Osteocyte (in vitro differentiated cells): ENCODE measurements at regions not wholly inside any gene's neighbourhood (a gene's known extent, or its start where the extent isn't known, plus 50 kb on each side); places are given as distances from the start of the nearest gene placed in this dataset.

Experiments
- DNase-seq: peaks from one replicate; pipeline ENCODE4 v3.0.0; 2021; ENCODE audit warnings: mixed read lengths; ENCODE audit not compliant: unreplicated experiment; ENCODE audit errors: extremely low spot score
- H3K27ac Mint-ChIP-seq: one replicate; pipeline ENCODE4 v1.8.0; 2021; ENCODE audit warnings: mild to moderate bottlenecking, mixed read lengths; ENCODE audit not compliant: unreplicated experiment
- H3K27me3 Mint-ChIP-seq: one replicate; pipeline ENCODE4 v1.8.0; 2021; ENCODE audit warnings: mixed read lengths; ENCODE audit not compliant: unreplicated experiment
- H3K36me3 Mint-ChIP-seq: one replicate; pipeline ENCODE4 v1.8.0; 2021; ENCODE audit warnings: mixed read lengths; ENCODE audit not compliant: unreplicated experiment
- H3K4me1 Mint-ChIP-seq: one replicate; pipeline ENCODE4 v1.8.0; 2021; ENCODE audit warnings: mixed read lengths; ENCODE audit not compliant: unreplicated experiment
- H3K4me3 Mint-ChIP-seq: one replicate; pipeline ENCODE4 v1.8.0; 2021; ENCODE audit warnings: mild to moderate bottlenecking, moderate library complexity, mixed read lengths; ENCODE audit not compliant: unreplicated experiment
- H3K9me3 Mint-ChIP-seq: one replicate; pipeline ENCODE4 v1.8.0; 2021; ENCODE audit warnings: mixed read lengths; ENCODE audit not compliant: unreplicated experiment
- CTCF ChIP-seq: fragments of 200-600 bp; sonication (generic); IDR thresholded peaks from 2 replicates; pipeline ENCODE4 v1.5.0; 2021; ENCODE audit warnings: antibody characterized with exemption, mild to moderate bottlenecking, moderate library complexity

DNA sequence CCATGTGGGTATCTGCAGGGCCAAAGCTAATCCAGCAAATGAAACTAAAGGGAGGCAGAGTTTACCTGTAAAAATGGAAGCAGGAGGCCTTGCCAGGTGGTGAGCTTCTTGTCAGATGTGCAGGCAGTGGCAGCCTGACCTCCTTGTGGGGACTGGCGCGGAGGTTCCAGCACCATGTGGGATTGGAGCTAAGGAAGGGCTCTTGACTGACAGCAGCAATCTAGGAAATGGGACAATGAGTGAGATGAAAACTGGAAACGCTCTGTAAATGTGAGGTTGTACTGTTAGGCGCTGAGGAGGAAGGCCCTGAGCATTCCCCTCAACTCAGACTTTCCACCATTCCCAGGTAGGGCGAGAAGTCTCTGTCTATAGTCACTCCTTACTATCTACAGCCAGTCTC lies 81.8 kb upstream of the ARMC2 start:
- H3K4me1 Mint-ChIP-seq, result no peaks in the 10 kb centered on the region
- no peaks in the 10 kb centered on the region for H3K9me3 Mint-ChIP-seq
- H3K27me3 Mint-ChIP-seq, result peaks cover 26% of the 10 kb centered on the region
- H3K36me3 Mint-ChIP-seq, result no peaks in the 10 kb centered on the region
- peak; percentile 57 for DNase-seq
- no peak overlapping the region for H3K27ac Mint-ChIP-seq
- H3K4me3 Mint-ChIP-seq, result no peak overlapping the region
- TF ChIP-seq CTCF, result no peak

GRCh38 chr6:108766886-108767285 lies 81.3 kb upstream of the ARMC2 start:
- no peaks in the 10 kb centered on the region for H3K36me3 Mint-ChIP-seq
- H3K27me3 Mint-ChIP-seq, result peaks cover 28% of the 10 kb centered on the region
- DNase-seq, result peak; percentile 44
- TF ChIP-seq CTCF, result no peak
- H3K9me3 Mint-ChIP-seq, result no peaks in the 10 kb centered on the region
- H3K4me1 Mint-ChIP-seq, result no peaks in the 10 kb centered on the region
- H3K4me3 Mint-ChIP-seq, result no peak overlapping the region
- no peak overlapping the region for H3K27ac Mint-ChIP-seq

GRCh38 chr6:108767418-108768165 lies 80.6 kb upstream of the ARMC2 start:
- TF ChIP-seq CTCF, result no peak
- Mint-ChIP-seq H3K4me3 (no peak overlapping the region), H3K9me3 (no peaks in the 10 kb centered on the region), H3K36me3 (no peaks in the 10 kb centered on the region), H3K27me3 (peaks cover 27% of the 10 kb centered on the region), H3K4me1 (no peaks in the 10 kb centered on the region), H3K27ac (no peak overlapping the region)
- DNase-seq, result peak; percentile 46

DNA sequence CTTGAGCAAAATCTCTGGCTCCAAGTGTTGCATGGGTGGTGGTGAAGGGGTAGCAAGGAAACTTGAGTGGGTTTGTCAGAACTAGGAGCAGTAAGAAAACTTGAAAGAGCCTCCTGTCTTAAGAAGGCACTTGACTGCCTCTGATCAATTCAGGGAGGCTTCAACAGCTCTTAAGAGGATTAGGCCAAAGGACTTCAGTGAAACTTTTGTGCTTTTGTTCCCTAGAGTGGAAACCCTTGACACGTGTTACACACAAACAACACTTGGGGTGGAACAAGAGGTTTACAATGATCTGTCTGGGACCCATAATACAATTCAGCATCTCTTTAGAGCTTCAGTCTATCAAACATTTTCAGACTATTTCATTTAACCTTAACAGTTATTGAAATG lies 80.1 kb upstream of the ARMC2 start:
- peak; percentile 27 for DNase-seq
- H3K4me1 Mint-ChIP-seq, result no peaks in the 10 kb centered on the region
- H3K9me3 Mint-ChIP-seq, result no peaks in the 10 kb centered on the region
- no peaks in the 10 kb centered on the region for H3K36me3 Mint-ChIP-seq
- H3K27ac Mint-ChIP-seq, result no peak overlapping the region
- peaks cover 27% of the 10 kb centered on the region for H3K27me3 Mint-ChIP-seq
- TF ChIP-seq CTCF, result no peak
- no peak overlapping the region for H3K4me3 Mint-ChIP-seq

DNA sequence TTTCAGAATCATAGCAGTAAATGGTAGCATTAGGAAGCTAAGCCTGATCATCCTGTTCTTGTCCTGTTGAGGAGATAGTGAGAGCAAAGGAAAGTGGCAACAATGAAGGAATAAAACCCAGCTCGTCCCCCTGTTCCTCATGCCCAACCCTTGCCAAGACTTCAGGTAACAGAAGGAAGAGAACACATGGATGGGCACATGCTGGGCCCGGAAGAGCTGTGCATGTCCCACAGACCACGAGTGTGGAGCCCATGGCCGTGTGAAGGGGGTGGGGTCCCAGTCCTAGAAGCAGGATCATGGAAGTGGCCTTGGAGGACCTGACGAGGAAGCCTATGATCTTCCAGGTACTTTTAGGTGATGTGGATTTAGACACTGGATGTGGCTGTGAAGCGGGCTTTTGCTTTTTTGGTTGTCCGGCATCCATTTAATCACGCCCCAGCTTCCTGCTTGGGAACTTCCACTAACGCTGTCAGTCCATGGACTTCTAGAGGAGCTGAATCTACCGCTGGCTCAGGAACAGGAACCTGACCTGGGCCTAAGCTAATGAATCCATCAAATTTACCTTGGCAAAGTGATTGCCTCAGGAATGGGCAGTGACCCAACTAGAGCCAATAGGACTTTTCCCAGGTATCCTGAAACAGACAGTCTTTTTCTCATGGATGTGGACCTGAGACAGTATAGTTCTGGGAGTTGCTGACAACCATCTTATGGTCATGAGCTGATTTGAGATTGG lies 79.3 kb upstream of the ARMC2 start:
- Mint-ChIP-seq H3K36me3 (no peaks in the 10 kb centered on the region), H3K4me1 (no peaks in the 10 kb centered on the region), H3K27ac (no peak overlapping the region), H3K27me3 (peaks cover 19% of the 10 kb centered on the region), H3K4me3 (no peak overlapping the region), H3K9me3 (no peaks in the 10 kb centered on the region)
- DNase-seq, result peak; percentile 65
- TF ChIP-seq CTCF, result no peak
